Osteoblast (primary cell): ENCODE measurements at regions not wholly inside any gene's neighbourhood (a gene's known extent, or its start where the extent isn't known, plus 50 kb on each side); places are given as distances from the start of the nearest gene placed in this dataset.

Experiments used
- DNase-seq: peaks from one replicate; pipeline ENCODE4 v3.0.0; 2011; ENCODE audit warnings: low spot score, mixed read lengths; ENCODE audit not compliant: insufficient read length; ENCODE audit errors: missing footprints
- H2AFZ ChIP-seq: 2 replicates; pipeline ENCODE4 v1.6.0; 2011; ENCODE audit warnings: mild to moderate bottlenecking, low read length
- H3K27ac ChIP-seq: 2 replicates; pipeline ENCODE4 v1.5.1; 2011; ENCODE audit warnings: mild to moderate bottlenecking, low read depth, low read length, moderate library complexity
- H3K27me3 ChIP-seq: 2 replicates; pipeline ENCODE4 v1.6.0; 2012; ENCODE audit warnings: mild to moderate bottlenecking, control low read depth, inconsistent platforms, low read length, moderate library complexity; ENCODE audit not compliant: insufficient read depth
- H3K36me3 ChIP-seq: 2 replicates; pipeline ENCODE4 v1.5.1; 2011; ENCODE audit warnings: mild to moderate bottlenecking, low read length, control low read depth, moderate library complexity; ENCODE audit not compliant: insufficient read depth
- H3K4me1 ChIP-seq: 2 replicates; pipeline ENCODE4 v1.5.1; 2011; ENCODE audit warnings: mild to moderate bottlenecking, low read length, control low read depth, moderate library complexity; ENCODE audit not compliant: insufficient read depth
- H3K4me2 ChIP-seq: 2 replicates; pipeline ENCODE4 v1.6.0; 2011; ENCODE audit warnings: mild to moderate bottlenecking, low read length; ENCODE audit not compliant: insufficient read depth
- H3K4me3 ChIP-seq: fragments of 200-600 bp; sonication (generic); 3 replicates; pipeline ENCODE4 v1.5.1; 2012; ENCODE audit warnings: mild to moderate bottlenecking, low read length, inconsistent platforms; ENCODE audit not compliant: insufficient read depth
- H3K79me2 ChIP-seq: 2 replicates; pipeline ENCODE4 v1.6.0; 2012; ENCODE audit warnings: mild to moderate bottlenecking, low read length, control low read depth, inconsistent platforms; ENCODE audit not compliant: insufficient read depth
- H3K9me3 ChIP-seq: 2 replicates; pipeline ENCODE4 v1.5.1; 2011; ENCODE audit warnings: low read depth, low read length, control low read depth
- H4K20me1 ChIP-seq: 2 replicates; pipeline ENCODE4 v1.6.0; 2012; ENCODE audit warnings: mild to moderate bottlenecking, low read length, control low read depth; ENCODE audit not compliant: insufficient read depth
- TF ChIP-seq, protein P1 (sequence below): IDR thresholded peaks from 2 replicates; pipeline ENCODE4 v1.5.1; 2011; ENCODE audit warnings: mild to moderate bottlenecking, low read depth, low read length, moderate library complexity; ENCODE audit errors: extremely low read depth

- Histone ChIP-seq H3K79me2 (no peaks in the 10 kb centered on the region), H3K27ac (no peak overlapping the region), H4K20me1 (no peaks in the 10 kb centered on the region), H3K4me2 (no peak overlapping the region), H3K4me1 (peaks cover 2% of the 10 kb centered on the region), H3K9me3 (no peaks in the 10 kb centered on the region), H3K36me3 (no peaks in the 10 kb centered on the region), H2AFZ (peak overlapping the region; percentile 64), H3K27me3 (no peaks in the 10 kb centered on the region), H3K4me3 (no peak overlapping the region)
- DNase-seq: no peak
- TF ChIP-seq, protein P1, sequence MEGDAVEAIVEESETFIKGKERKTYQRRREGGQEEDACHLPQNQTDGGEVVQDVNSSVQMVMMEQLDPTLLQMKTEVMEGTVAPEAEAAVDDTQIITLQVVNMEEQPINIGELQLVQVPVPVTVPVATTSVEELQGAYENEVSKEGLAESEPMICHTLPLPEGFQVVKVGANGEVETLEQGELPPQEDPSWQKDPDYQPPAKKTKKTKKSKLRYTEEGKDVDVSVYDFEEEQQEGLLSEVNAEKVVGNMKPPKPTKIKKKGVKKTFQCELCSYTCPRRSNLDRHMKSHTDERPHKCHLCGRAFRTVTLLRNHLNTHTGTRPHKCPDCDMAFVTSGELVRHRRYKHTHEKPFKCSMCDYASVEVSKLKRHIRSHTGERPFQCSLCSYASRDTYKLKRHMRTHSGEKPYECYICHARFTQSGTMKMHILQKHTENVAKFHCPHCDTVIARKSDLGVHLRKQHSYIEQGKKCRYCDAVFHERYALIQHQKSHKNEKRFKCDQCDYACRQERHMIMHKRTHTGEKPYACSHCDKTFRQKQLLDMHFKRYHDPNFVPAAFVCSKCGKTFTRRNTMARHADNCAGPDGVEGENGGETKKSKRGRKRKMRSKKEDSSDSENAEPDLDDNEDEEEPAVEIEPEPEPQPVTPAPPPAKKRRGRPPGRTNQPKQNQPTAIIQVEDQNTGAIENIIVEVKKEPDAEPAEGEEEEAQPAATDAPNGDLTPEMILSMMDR: no peak
Measured at GRCh38 chr13:47027780-47028437, 131.1 kb upstream of the HTR2A start.

- H3K4me1 ChIP-seq: no peaks in the 10 kb centered on the region
- no peak overlapping the region for H3K27ac ChIP-seq
- H3K79me2 ChIP-seq: no peaks in the 10 kb centered on the region
- H4K20me1 ChIP-seq: no peaks in the 10 kb centered on the region
- DNase-seq: no peak
- H3K27me3 ChIP-seq: no peaks in the 10 kb centered on the region
- H2AFZ ChIP-seq: no peak overlapping the region
- TF ChIP-seq, protein P1: no peak
- H3K4me3 ChIP-seq: no peak overlapping the region
- no peaks in the 10 kb centered on the region for H3K9me3 ChIP-seq
- H3K36me3 ChIP-seq: no peaks in the 10 kb centered on the region
- H3K4me2 ChIP-seq: no peak overlapping the region
Measured at GRCh38 chr13:47025791-47026447, 129.1 kb upstream of the HTR2A start.

DNA sequence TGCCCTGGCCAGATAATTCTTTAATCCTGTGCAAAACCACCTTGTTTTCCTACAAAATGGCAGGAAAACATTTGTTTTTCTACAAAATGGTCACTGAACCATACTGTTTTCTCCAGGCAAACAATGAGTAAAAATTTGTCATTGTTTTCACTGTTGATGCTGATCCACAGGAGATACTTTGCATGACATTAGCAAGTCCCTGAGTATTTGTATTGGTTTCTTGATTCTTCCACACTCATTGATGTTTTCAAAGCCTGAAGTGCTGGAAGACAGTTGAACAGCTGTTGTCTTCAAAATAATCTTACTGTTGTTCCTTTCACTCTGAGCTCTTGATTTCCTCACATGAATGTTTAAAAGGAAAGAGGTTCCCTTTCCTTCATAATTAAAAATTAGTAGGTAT lies 123.1 kb upstream of the HTR2A start:
- H3K4me3 ChIP-seq: no peak overlapping the region
- H3K4me1 ChIP-seq: no peaks in the 10 kb centered on the region
- H2AFZ ChIP-seq: no peak overlapping the region
- no peak overlapping the region for H3K4me2 ChIP-seq
- no peak overlapping the region for H3K27ac ChIP-seq
- H3K9me3 ChIP-seq: no peaks in the 10 kb centered on the region
- no peak for DNase-seq
- no peaks in the 10 kb centered on the region for H3K79me2 ChIP-seq
- TF ChIP-seq, protein P1: no peak
- H4K20me1 ChIP-seq: no peaks in the 10 kb centered on the region
- H3K36me3 ChIP-seq: no peaks in the 10 kb centered on the region
- H3K27me3 ChIP-seq: no peaks in the 10 kb centered on the region

- Histone ChIP-seq H4K20me1 (no peaks in the 10 kb centered on the region), H3K4me2 (no peak overlapping the region), H3K9me3 (no peaks in the 10 kb centered on the region), H3K4me1 (no peaks in the 10 kb centered on the region), H2AFZ (no peak overlapping the region), H3K36me3 (no peaks in the 10 kb centered on the region), H3K4me3 (no peak overlapping the region), H3K79me2 (no peaks in the 10 kb centered on the region), H3K27me3 (no peaks in the 10 kb centered on the region), H3K27ac (no peak overlapping the region)
- TF ChIP-seq, protein P1: no peak
- DNase-seq: no peak
Measured at GRCh38 chr13:47017476-47017875, 120.6 kb upstream of the HTR2A start.
